H1 (cell line): ENCODE measurements at regions not wholly inside any gene's neighbourhood (a gene's known extent, or its start where the extent isn't known, plus 50 kb on each side); places are given as distances from the start of the nearest gene placed in this dataset.

Experiments used
- EZH2 ChIP-seq: fragments of 200-600 bp; sonication (generic); IDR thresholded peaks from 2 replicates; pipeline ENCODE4 v1.7.1; 2012; ENCODE audit warnings: low read depth, mild to moderate bottlenecking, moderate library complexity, low read length, inconsistent platforms; ENCODE audit not compliant: severe bottlenecking

DNA sequence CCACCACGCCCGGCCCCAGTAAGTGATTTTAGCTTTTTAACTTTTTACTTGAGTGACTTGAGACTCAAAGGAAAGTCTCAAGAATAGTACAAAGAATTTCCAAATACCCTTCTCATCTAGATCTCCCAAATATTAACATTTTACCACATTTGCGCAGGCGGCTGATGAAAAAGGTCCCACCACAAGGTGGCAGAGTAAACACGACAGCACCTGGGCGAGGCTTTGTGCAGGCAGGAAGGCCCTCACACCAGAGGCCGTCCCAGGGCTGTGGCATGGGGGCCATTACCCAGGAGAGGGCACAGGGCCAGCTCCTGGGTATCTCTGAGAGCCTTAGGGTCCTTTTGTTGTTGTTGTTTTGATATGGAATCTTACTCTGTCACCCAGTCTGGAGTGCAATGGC, 50.0 kb upstream of the WIPI2 start (continued):
- TF ChIP-seq EZH2: no peak
